ENCODE measurements at regions not wholly inside any gene's neighbourhood (a gene's known extent, or its start where the extent isn't known, plus 50 kb on each side); places are given as distances from the start of the nearest gene placed in this dataset.

DNA sequence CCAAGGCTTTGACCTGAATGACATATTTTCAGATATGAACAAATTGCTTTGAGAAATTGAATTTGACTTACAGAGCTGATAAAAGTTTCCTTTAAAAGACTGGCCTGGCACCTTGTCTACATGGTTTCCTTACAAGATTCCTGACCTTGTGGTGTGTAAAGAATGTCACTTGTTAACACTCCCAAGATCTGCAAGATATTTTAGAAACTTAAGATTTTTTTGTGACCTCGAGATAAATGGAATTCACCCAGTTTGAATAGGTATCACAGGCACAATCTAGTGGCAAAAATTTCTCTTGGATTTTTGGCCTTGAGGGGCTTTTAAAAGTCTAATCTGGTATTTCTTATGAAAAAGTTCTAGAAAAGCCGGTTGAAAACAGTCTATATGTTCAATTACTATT, 1568.9 kb upstream of the IGFBP7 start:
- Histone ChIP-seq H3K9me3 (peaks cover 0 to 4% (median 0%) of the 10 kb centered on the region in 4 donors), H3K27ac (no peak overlapping the region), H3K4me1 (no peaks in the 10 kb centered on the region), H3K36me3 (no peaks in the 10 kb centered on the region), H3K4me3 (no peak overlapping the region), H3K27me3 (no peaks in the 10 kb centered on the region)
- TF ChIP-seq, protein P1, sequence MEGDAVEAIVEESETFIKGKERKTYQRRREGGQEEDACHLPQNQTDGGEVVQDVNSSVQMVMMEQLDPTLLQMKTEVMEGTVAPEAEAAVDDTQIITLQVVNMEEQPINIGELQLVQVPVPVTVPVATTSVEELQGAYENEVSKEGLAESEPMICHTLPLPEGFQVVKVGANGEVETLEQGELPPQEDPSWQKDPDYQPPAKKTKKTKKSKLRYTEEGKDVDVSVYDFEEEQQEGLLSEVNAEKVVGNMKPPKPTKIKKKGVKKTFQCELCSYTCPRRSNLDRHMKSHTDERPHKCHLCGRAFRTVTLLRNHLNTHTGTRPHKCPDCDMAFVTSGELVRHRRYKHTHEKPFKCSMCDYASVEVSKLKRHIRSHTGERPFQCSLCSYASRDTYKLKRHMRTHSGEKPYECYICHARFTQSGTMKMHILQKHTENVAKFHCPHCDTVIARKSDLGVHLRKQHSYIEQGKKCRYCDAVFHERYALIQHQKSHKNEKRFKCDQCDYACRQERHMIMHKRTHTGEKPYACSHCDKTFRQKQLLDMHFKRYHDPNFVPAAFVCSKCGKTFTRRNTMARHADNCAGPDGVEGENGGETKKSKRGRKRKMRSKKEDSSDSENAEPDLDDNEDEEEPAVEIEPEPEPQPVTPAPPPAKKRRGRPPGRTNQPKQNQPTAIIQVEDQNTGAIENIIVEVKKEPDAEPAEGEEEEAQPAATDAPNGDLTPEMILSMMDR (IDR thresholded peaks at IDR 0.05) = no peak
- TF ChIP-seq EP300 (IDR thresholded peaks at IDR 0.05) (no peak), POLR2AphosphoS5 (IDR thresholded peaks at IDR 0.05) (no peak), POLR2A (IDR thresholded peaks at IDR 0.05) (no peak)
- ATAC-seq (ENCODE audit: low FRiP score in 2 of 2) (no peak), DNase-seq (no peak)
- WGBS, 2 donors = 54% methylated on average over 2 of the region's 2 CpGs

- H3K27ac ChIP-seq = no peak overlapping the region
- no peak for DNase-seq
- H3K9me3 ChIP-seq = no peaks in the 10 kb centered on the region
- no peaks in the 10 kb centered on the region for H3K4me1 ChIP-seq
- no peaks in the 10 kb centered on the region for H3K27me3 ChIP-seq
- H3K36me3 ChIP-seq = no peaks in the 10 kb centered on the region
- no peak overlapping the region for H3K4me3 ChIP-seq
- no peak for ATAC-seq (ENCODE audit: low FRiP score in 2 of 2)
- TF ChIP-seq POLR2AphosphoS5 (IDR thresholded peaks at IDR 0.05) = no peak
- no peak for TF ChIP-seq POLR2A (IDR thresholded peaks at IDR 0.05)
- TF ChIP-seq EP300 (IDR thresholded peaks at IDR 0.05) = no peak
Observed at GRCh38 chr4:58669783-58670182, 1559.6 kb upstream of the IGFBP7 start.

DNA sequence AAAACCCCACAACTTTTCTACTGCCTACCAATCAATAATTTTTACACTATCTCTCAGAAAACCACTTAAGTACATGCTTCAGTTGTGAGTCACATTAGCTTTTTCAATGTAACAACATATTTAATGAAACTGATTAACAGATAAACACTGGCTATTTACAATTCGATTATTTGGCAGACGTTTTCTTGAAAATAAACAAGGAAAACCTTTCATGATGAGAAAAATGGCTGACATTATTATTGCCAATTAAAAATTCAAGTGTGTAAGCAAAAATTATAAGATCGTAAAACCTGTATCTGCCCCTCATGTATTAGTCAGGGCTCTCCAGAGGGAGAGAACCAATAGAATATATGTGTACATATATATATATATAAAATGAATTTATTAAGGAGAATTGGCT, 1555.5 kb upstream of the IGFBP7 start:
- H3K36me3 ChIP-seq = no peaks in the 10 kb centered on the region
- no peak for DNase-seq
- WGBS, 2 donors = 65 to 80% methylated on average over 3 of the region's 3 CpGs
- no peaks in the 10 kb centered on the region for H3K9me3 ChIP-seq
- no peaks in the 10 kb centered on the region for H3K4me1 ChIP-seq
- TF ChIP-seq POLR2A (IDR thresholded peaks at IDR 0.05) (no peak), EP300 (IDR thresholded peaks at IDR 0.05) (no peak), POLR2AphosphoS5 (IDR thresholded peaks at IDR 0.05) (no peak)
- TF ChIP-seq, protein P1 (IDR thresholded peaks at IDR 0.05) = no peak
- ATAC-seq (ENCODE audit: low FRiP score in 2 of 2) = no peak
- no peaks in the 10 kb centered on the region for H3K27me3 ChIP-seq
- H3K4me3 ChIP-seq = no peak overlapping the region
- no peak overlapping the region for H3K27ac ChIP-seq

DNA sequence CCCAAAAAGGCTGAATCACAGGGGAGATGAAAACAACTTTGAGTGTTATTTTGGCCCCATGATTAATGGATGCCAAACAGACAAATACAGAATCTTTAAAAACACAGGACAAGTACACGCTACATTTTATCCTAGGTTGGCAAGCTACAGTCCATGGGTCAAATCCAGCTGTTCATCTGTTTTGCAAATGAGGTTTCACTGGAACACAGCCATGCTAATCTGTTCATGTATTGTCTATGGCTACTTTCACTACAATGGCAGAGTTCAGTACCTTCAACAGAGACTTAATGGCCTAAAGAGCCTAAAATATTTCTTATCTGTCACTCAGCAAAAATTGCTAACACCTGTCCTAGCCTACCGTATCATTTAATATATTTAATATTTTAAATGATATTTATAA, 1548.5 kb upstream of the IGFBP7 start:
- no peaks in the 10 kb centered on the region for H3K27me3 ChIP-seq
- no peak for DNase-seq
- no peak for ATAC-seq (ENCODE audit: low FRiP score in 2 of 2)
- H3K27ac ChIP-seq = no peak overlapping the region
- H3K36me3 ChIP-seq = no peaks in the 10 kb centered on the region
- H3K9me3 ChIP-seq = no peaks in the 10 kb centered on the region
- H3K4me3 ChIP-seq = no peak overlapping the region
- no peak for TF ChIP-seq EP300 (IDR thresholded peaks at IDR 0.05)
- 87 to 93% methylated on average over 2 of the region's 2 CpGs for WGBS, 2 donors
- no peaks in the 10 kb centered on the region for H3K4me1 ChIP-seq

DNA sequence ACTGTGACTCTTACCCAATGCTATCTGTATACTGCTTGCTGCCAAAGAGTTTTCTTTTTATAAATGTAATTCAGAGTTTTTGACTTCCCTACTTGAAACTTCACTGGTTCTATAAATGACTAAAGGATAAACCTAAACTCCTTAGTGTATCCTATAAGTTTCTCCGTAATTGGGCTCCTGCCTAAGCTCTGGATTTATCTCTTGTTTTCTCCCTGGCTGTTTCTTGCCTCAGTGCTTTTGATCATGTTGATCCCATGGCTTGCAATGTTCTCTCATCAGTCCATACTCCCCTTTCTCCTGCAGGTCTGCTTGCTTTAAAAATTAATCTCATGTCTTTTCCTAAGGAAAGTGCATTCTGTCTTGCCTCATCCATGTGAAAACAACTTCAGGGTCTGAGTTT, 1543.1 kb upstream of the IGFBP7 start:
- Histone ChIP-seq H3K9me3 (no peaks in the 10 kb centered on the region), H3K4me1 (no peaks in the 10 kb centered on the region), H3K27ac (no peak overlapping the region), H3K4me3 (no peak overlapping the region), H3K36me3 (no peaks in the 10 kb centered on the region), H3K27me3 (no peaks in the 10 kb centered on the region)
- 75% methylated on average over 1 of the region's 1 CpG for WGBS, 2 donors
- TF ChIP-seq, protein P1 (IDR thresholded peaks at IDR 0.05) = no peak
- no peak for TF ChIP-seq POLR2AphosphoS5 (IDR thresholded peaks at IDR 0.05)
- no peak for ATAC-seq (ENCODE audit: low FRiP score in 2 of 2)
- DNase-seq = no peak

DNA sequence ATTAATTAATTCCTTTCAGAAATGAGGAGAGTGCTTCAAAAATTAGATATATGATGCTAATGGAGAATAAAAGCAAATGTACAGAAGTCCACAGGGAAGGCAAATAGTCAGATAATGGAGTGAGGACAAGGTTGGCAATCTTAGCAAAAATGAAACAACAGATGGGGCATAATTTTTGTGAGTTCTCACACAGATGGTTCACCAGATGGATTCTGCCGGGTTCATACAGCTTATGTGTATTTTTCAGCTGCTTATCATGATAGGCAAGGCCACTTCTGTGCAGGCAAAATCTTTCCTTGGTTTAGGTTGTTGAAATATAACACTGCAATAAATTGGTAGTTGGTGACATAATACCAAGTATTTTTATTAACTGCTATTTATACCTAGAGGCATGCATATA, 1539.0 kb upstream of the IGFBP7 start:
- 55 to 78% methylated on average over 1 of the region's 1 CpG for WGBS, 2 donors
- Histone ChIP-seq H3K27ac (no peak overlapping the region), H3K27me3 (no peaks in the 10 kb centered on the region), H3K9me3 (no peaks in the 10 kb centered on the region), H3K4me3 (no peak overlapping the region), H3K4me1 (no peaks in the 10 kb centered on the region), H3K36me3 (no peaks in the 10 kb centered on the region)
- ATAC-seq (ENCODE audit: low FRiP score in 2 of 2) (no peak), DNase-seq (no peak)
- TF ChIP-seq POLR2A (IDR thresholded peaks at IDR 0.05) (no peak), EP300 (IDR thresholded peaks at IDR 0.05) (no peak), POLR2AphosphoS5 (IDR thresholded peaks at IDR 0.05) (no peak)
- TF ChIP-seq, protein P1 (IDR thresholded peaks at IDR 0.05) = no peak
